ENCODE measurements at regions not wholly inside any gene's neighbourhood (a gene's known extent, or its start where the extent isn't known, plus 50 kb on each side); places are given as distances from the start of the nearest gene placed in this dataset.

DNA sequence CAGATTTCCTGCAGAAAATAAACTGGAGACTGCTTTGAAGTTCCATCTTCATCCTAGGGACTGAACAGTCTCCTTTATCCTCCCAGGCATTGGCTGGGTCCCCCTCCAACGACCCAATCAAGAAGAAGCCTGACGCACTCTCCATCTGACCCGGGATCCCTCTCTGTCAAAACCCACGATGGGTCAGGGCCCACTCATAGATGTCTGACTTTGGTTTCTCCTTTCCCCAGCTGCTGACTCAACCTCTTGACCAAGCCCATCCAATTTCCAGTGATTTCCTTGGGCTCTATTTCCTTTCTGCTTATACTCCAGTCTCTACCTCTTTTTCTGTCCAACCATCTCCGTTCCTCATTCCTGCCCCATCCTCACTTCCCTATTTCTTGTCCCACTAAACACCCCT, 189.7 kb downstream of the MIAT start:
- DNase-seq: no peak

DNA sequence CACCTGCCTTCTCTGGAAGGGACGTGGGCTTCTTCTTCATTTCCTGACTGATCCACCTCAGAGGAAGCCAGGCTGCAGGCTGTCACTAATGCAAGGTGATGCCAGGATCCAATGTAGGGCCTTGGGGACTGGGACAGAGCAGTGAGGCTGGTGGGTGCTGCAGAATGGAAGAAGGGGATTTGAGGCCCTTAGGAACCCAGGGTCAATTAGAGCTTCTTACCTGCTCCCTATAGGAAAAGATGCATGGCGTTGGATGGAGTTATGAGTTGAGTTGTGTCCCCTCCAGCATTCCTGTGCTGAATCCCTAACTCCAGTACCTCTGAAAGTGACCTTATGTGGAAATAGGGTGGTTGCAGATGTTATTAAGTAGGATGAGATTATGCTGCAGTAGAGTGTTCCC, 190.4 kb downstream of the MIAT start:
- DNase-seq: no peak

DNA sequence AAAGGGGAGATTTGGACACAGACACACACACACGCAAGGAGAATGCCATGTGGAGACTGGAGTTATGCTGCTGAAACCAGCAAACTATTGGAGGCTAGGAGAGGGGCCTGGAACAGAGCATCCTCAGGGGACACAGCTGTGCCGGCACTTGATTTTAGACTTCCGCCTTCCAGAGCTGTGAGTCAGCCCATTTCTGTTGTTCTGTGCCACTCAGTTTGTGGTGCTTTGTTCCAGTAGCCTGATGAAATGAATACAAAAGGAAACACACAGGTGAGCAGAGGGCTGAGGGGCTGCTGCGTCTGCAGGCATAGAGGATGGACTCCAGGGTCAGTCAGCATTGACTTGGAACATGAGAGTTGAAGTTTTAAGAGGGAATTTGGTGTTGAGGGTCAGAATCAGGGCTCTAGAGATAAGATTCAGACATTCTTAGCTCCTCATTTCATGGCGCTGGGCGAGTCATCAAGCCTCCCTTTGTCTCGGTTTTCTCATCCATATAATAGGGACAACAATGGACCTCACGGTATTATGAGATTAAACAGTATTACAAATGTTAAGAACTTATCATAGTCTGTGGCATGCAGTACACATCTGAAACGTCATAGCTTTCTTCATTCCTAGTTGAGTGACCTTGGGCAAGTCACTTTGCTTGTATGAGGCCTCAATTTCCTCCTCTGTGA, 191.0 kb downstream of the MIAT start:
- no peak for DNase-seq

DNA sequence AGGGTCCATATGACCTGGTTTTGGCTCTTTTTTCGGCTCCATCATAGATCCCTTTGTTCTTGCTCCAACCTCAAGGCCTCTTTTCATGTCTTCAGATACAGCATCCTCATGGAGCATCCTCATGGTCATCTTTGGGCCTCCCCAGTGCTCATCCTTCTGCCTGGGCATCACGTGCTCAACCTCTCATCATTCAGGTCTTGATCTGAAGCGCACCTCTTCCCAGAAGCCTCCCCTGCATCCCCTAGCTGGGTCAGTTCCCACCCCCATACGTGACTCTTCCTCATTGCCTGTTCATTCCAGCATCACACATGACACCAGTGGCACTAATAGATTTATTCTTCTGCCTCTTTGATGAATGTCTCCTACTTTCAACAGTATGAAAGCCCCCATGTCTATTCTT, 192.2 kb downstream of the MIAT start:
- no peak for DNase-seq

DNA sequence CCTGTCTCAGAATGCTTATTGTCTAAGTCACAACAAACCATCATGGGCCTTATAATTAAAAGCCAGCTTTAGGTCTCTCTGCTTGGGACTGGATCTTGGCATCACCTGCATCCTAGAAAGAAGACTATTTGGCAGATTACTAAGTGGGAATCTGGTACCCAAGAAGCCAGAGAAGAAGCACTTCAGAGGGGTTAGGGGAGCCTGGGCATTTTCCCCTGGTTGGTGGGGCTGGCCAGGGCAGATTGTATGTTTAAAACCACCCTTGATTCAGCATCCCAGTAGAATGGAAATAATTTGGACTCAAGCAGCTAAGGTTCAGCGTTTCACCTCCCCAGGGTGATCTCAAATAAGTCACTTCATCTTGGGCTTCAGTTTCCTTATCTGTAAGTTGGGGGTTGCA, 193.7 kb downstream of the MIAT start:
- DNase-seq: no peak

DNA sequence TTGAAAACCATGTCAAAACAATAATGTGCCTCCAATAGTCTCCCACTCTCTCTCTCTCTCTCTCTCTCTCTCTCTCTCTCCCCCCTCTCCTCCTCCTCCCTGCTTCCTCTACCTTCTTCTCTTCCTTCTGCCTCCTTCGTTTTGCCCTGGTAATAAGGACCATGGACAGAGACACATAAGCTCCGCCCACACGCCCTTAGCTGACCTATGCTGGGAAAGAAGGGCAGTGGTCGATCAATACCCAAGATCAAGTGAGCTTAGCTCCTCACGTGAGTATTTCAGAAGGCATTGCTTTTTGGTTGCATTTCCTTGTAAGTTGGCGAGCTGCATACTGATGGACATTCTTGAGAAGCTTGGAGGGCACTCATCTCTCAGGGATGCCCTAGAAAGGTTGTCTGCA, 194.8 kb downstream of the MIAT start:
- DNase-seq: no peak

DNA sequence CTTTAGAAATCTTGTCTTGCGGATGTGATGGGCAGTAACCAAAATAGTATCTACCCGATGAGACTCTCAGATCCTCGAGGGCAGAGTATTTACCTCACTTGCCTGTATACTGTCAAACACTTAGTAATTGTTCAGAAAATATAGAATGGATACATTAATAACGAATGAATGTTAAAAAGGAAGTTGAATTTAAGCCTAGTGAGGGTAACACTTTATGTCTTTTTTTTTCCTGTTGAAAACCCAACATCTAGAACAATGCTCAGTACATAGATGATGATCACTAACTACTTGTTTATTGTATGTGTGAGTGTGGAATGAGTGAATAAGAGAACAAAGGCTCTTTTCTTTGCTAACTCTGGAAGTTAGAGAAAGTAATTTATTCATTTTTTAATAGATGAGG, 195.7 kb downstream of the MIAT start:
- no peak for DNase-seq

DNA sequence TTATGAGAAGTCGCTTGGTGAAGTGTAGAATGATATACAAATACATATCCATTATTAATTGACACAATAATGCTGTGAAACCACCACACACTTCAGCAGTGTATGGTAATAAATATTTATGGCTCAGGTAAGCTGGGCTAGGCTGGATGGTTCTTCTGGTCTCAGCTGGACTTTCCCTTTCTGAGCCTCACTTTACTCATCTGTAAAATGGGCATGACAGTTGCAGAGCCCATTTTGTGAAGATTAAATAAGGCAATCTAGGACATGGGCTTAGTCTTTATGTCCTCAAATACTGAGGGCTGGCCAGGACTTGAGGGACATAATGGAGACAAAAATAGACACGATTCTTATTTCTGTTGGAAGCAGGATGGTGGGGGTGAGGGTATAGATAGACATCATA, 196.1 kb downstream of the MIAT start:
- no peak for DNase-seq

DNA sequence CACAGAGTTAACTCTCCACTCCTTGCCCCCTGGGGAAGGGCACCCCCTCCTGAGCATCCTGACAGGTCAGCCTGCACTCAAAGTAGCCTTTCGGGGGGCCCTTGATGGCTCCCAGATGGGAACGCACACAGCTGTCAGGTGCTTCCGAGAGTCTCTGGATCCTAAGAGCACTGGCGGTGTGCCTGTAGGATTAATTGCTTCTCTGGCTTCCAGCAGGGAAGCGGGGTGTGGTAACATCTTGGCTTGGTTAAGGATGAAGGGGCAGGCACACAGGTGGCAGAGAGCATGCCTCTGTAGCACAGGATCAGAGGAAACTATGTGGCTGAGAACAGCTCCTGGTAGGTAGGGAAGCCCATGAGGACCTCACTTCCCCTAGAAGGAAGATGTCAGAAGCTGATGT, 199.8 kb downstream of the MIAT start:
- no peak for DNase-seq

DNA sequence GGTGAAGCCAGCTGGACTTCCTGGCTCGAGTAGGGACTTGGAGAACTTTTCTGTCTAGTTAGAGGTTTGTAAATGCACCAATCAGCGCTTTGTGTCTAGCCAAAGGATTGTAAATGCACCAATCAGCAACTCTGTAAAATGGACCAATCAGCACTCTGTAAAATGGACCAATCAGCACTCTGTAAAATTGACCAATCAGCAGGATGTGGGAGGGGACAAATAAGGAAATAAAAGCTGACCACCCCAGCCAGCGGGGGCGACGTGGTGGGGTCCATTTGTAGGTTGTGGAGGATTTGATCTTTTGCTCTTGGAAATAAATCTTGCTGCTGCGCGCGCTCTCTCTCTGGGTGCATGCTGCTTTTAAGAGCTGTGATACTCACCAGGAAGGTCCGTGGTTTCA, 202.9 kb downstream of the MIAT start:
- DNase-seq: no peak

DNA sequence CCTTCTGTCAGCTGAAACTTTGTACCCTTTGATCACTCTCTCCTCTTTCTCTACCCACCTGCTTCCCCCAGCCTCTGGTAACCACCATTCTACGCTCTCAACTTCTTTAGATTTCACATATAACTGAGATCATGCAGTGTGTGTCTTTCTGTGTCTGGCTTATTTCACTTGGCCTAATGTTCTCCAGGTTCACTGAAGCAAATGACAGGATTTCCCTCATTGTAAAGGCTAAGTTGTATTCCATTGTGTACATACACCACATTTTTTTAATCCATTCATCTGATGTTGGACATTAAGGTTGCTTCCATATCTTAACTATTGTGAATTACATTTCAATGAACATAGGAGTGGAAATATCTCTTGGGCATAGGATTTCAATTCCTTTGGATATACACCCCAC, 207.6 kb downstream of the MIAT start:
- DNase-seq: no peak

DNA sequence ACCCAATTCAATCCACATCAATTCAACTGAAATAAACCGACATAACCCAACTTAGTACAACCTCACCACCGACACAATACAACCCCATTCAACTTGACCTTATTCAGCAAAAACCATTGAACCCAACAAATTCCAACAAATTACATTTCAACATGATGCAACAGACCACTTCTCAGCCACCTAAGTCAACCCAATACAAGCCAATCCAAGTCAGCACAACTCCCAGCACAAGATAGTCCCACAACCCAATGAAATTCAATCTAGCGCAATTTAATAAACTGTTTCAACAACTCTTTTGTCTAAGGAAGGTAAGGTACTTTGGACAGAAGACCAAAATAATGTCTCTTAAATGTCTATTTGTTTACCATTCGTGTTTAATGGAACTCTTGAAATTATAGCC, 226.0 kb downstream of the MIAT start:
- no peak for DNase-seq

DNA sequence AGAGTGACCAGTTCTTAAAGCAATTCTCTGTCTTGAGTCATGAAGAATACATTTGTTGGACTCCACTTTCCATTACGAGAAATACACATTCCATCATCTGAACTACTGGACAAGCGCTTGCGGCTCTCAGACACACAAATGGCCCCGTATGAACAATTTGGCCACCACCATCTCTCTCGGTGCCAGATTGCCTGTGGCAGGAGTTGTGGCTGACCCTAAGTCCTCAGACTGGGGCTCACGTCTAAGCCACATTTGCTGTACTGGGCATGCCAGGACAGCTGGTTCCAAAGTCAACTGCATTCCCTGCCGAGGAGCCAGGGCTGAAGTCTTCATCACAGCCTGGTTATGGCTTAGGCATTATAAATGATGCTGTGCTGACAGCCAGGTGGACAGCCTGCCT, 227.5 kb downstream of the MIAT start:
- DNase-seq: no peak

DNA sequence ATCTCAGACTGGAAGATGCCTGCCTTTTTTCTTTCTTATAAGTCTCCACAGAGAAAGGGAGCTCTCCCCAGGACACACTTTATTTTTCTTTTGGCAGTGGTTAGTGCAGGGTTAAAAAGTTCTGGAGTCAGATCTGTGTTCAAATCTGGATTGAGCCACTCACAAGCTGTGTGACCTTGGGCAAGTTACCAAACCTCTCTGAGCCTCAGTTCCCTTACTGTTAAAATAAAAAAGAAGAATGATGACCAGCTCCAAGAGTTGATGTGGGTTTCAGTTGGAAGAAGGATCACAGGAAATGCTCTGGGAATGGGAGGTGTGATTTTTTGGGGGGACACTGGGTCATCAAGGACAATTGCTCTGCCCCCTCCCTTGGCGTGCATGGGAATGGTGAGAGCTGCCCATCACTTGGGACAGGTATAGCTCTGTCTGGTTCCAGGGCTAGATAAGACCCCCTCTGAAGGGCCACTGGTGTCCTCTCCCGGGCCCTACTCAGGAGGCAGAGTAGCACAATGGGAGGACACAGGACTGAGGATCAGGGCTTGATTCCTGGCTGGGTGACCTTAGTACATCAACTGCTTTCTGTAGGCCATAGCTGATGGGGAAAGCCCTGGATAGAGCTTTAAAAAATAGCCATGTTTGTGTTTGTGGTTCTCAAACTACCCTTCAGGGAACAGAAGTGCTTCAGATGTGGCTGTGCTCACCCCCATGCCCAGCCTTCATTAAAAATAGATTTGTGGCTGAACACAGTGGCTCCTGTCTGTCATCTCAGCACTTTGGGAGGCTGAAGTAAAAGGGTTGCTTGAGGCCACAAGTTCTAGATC, 228.3 kb downstream of the MIAT start:
- DNase-seq: no peak

DNA sequence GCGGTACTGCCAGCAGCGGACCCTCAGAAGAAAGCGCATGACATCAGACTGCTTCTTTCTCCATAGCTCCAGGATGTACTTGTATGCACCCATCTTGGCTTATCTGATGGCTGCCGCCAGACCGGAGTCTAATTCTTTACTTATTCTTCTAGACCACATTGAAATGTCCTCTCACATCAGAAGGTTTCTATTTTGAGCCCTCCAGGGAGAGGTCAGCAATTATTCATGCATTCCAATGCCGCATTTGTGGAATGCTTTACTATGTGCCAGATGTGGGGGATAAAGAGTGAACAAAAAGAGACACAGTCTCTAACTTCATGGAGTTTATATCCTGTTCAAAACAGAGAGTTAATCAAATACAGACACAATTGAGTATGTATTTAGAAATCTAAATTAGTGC, 230.1 kb downstream of the MIAT start:
- DNase-seq: no peak

DNA sequence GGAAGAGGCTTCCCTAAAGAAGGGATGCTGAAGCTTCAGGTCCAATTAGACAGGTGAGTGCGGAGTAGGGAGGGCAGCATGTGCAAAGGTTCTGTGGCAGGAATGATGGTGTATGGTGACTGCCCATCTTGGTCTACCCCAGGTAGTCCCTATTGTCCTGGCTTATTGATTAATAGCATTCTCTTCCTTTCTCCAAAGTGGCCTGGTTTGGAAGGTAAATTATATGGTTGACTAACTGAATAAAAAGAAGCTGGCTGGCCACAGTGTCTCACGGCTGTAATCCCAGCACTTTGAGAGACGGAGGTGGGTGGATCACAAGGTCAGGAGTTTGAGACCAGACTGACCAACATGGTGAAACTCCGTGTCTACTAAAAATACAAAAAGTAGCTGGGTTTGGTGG, 230.5 kb downstream of the MIAT start:
- DNase-seq: no peak

DNA sequence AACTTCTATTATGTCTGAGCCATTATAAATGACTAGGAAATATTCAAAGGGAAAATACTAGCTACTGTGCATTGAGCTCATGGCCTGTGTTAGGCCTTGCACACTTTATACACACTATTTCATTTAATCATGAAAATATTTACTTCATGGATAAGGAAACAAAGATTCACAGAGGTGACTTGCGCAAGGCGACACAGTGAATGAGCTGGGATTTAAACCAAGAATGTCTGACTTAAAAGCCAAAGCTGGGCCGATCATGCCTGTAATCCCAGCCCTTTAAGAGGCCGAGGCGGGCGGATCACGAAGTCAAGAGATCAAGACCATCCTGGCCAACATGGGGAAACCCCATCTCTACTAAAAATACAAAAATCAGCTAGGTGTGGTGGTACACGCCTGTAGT, 231.5 kb downstream of the MIAT start:
- DNase-seq: no peak

DNA sequence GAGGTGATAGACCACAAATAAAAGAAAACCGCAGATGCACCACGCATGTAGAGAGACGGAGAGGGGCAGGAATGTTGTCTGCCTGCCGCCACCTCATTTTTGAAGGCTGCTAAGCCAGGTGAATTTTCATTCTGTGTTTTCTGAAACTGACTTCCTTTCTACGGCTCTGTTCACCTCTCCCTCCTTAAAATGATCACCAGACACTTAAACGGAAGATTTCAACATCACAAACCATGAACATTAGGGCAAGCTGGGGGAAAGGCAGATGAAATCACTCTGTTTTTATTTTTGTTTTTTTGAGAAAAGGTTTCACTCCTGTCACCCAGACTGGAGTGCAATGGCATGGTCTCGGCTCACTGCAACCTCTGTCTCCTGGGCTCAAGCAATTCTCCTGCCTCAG, 232.4 kb downstream of the MIAT start:
- DNase-seq: no peak

DNA sequence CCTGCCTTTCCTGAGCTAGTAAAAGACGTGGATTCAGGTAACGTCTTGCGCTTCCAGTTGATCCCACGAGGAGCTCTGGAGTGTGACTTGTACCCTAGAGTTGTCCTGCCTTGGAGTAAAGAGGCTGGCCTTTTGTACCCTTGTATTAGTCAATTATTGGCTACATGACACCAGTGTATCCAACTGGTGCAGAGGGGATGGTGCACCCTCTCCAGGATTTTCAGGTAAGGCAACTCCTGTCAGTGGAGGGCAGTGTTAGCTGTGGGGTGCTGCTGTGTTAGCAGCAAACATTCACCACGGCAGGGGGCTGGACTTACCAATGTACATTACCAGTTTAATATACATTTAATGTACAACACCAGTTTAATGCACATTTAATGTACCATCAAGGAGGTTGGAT, 233.5 kb downstream of the MIAT start:
- DNase-seq: no peak

DNA sequence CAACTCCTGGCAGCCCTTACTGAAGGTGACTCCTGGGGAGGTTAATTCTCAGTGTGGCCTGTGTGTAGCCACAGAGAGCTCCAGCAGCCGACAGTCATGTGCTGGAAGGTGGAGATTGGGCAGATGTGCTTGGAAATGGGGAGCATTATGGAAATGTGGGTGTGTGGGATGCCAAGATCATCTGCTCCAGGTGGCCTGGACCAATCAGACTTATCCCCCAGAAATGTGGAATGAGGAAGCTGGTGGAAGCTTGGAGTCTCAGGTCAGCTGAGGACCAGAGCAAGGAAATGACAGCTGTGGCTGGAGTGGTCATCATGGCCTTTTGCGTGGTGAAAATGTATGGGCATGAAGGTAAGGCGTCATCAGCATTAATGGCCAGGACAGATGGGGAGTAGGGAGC, 234.0 kb downstream of the MIAT start:
- DNase-seq: no peak

DNA sequence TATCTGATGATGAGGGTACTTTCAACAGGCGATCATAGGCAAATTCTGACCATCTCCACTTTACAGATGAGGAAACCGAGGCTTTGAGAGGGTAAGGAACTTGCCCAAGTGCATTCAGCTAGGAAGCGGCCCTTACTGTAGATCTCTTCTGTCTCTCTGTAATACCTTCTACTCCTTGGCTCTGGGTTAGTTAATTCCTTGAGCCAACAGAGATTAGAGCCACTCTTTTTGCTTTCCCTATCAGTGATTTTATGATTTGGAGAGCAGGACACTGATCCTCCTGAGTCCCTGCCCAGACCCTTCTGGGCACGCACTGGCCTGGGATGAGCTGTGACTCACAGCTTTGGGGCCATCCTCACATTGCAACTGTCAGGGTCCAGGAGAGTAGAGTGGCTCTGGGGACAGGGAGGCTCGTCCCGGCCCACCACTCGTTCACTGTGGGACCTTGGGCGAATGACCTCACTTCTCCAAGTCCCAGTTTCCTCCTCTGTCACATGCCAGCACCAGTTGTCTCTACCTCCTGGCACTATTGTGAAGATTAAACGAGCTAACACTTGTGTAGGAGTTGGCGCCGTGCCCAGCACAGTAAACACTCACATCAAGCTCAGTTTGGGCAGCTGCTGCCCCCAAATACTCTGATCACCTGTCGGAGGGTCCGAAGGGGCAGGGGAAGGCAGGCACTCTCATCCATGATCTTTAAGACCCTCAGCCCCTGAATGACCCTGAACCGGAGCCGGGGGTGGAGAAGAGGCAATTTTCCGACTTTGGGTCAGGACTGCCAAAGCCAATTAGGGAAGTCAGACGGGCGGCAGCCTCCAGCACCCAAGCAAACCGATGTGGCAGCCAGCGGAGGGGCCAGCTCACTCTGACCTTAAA, 235.0 kb downstream of the MIAT start:
- DNase-seq: no peak

DNA sequence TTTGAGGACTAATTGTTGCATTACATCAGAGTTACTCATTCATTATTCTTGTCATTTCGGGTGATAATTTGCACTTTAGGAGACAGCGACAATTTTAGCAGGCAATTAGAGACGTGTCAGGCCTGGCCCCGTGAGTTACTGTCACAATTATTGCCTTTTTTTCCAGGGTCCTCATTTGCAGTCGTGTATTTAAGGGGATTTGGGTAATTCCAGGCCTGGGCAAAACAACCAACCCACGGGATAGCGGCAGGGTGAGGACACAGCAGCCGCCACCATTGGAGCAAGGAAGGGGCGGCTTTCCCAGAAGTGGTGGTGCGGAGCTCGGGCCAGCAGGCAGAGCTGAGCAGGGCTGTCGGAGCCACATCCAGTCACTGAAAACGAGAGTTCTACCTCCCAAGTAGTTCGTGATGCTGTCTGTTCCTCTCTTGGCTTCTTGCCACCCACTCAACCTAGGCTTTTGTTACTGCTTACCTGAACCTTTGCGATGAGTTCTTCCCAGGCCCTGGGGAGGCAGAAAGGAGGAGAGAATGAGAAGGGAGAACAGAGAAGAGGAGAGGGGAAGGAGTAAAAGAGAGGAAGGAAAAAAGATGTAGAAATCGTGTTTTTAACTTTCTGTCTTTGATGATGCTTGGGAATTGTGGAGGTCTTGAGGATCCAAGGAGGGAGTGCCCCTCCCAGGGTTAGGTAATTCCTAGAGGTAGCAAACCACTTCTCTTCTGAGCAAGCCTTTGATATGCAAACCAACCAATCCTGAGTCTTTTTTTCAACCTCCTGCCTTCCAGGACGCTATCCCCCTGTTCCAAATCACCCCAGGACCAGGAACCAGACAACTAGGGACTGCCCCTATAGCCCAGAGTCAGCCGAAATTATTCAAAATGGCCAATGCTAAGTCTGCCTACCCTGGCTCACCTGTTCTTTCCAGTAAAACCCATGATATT, 236.1 kb downstream of the MIAT start:
- DNase-seq: no peak

Measured in occipital lobe (tissue), 1 donor.